ENCODE measurements at regions not wholly inside any gene's neighbourhood (a gene's known extent, or its start where the extent isn't known, plus 50 kb on each side); places are given as distances from the start of the nearest gene placed in this dataset.
"Not testable (repeated sequence)": the region's sequence is repeated elsewhere in the genome, so short reads cannot be mapped to it uniquely, and the experiment has no call there.

- Histone ChIP-seq H3K27ac (ENCODE audit: low read depth, low read length) (no peak overlapping the region), H3K9me3 (ENCODE audit: control insufficient read depth, insufficient read depth, low read length) (no peaks in the 10 kb centered on the region), H3K27me3 (ENCODE audit: control insufficient read depth, insufficient read depth, low read length) (no peaks in the 10 kb centered on the region), H3K4me3 (ENCODE audit: low read depth, low read length) (no peak overlapping the region)
- CTCF ChIA-PET = no interaction called here
- POLR2A ChIA-PET = no interaction called here
- DNase-seq (ENCODE audit: low read depth, low spot score) = no peak
- TF ChIP-seq CTCF (IDR thresholded peaks at IDR 0.05; ENCODE audit: low read depth, low read length) = no peak
Observed at GRCh38 chr20:39736434-39737327, 774.5 kb downstream of the DHX35 start.

GRCh38 chr20:39725513-39725912 is 763.4 kb downstream of the DHX35 start:
- H3K9me3 ChIP-seq (ENCODE audit: control insufficient read depth, insufficient read depth, low read length); POLR2A ChIA-PET; H3K4me3 ChIP-seq (ENCODE audit: low read depth, low read length); H3K27ac ChIP-seq (ENCODE audit: low read depth, low read length); H3K27me3 ChIP-seq (ENCODE audit: control insufficient read depth, insufficient read depth, low read length); CTCF ChIA-PET; DNase-seq (ENCODE audit: low read depth, low spot score): not testable (repeated sequence)

GRCh38 chr20:39719293-39719692 is 757.1 kb downstream of the DHX35 start:
- no peak overlapping the region for H3K27ac ChIP-seq (ENCODE audit: low read depth, low read length)
- no peak for DNase-seq (ENCODE audit: low read depth, low spot score)
- ChIA-PET POLR2A (no interaction called here), CTCF (no interaction called here)
- no peak for TF ChIP-seq CTCF (IDR thresholded peaks at IDR 0.05; ENCODE audit: low read depth, low read length)
- no peaks in the 10 kb centered on the region for H3K9me3 ChIP-seq (ENCODE audit: control insufficient read depth, insufficient read depth, low read length)
- no peaks in the 10 kb centered on the region for H3K27me3 ChIP-seq (ENCODE audit: control insufficient read depth, insufficient read depth, low read length)
- no peak overlapping the region for H3K4me3 ChIP-seq (ENCODE audit: low read depth, low read length)

GRCh38 chr20:39717936-39718335 is 755.8 kb downstream of the DHX35 start:
- no peaks in the 10 kb centered on the region for H3K9me3 ChIP-seq (ENCODE audit: control insufficient read depth, insufficient read depth, low read length)
- CTCF ChIA-PET = no interaction called here
- no peak for DNase-seq (ENCODE audit: low read depth, low spot score)
- POLR2A ChIA-PET = no interaction called here
- no peak overlapping the region for H3K27ac ChIP-seq (ENCODE audit: low read depth, low read length)
- no peak for TF ChIP-seq CTCF (IDR thresholded peaks at IDR 0.05; ENCODE audit: low read depth, low read length)
- no peak overlapping the region for H3K4me3 ChIP-seq (ENCODE audit: low read depth, low read length)
- H3K27me3 ChIP-seq (ENCODE audit: control insufficient read depth, insufficient read depth, low read length) = no peaks in the 10 kb centered on the region

- ChIA-PET CTCF (no interaction called here), POLR2A (no interaction called here)
- H3K9me3 ChIP-seq (ENCODE audit: control insufficient read depth, insufficient read depth, low read length) = no peaks in the 10 kb centered on the region
- no peak overlapping the region for H3K27ac ChIP-seq (ENCODE audit: low read depth, low read length)
- H3K4me3 ChIP-seq (ENCODE audit: low read depth, low read length) = no peak overlapping the region
- no peaks in the 10 kb centered on the region for H3K27me3 ChIP-seq (ENCODE audit: control insufficient read depth, insufficient read depth, low read length)
- TF ChIP-seq CTCF (IDR thresholded peaks at IDR 0.05; ENCODE audit: low read depth, low read length) = no peak
- DNase-seq (ENCODE audit: low read depth, low spot score) = no peak
Observed at GRCh38 chr20:39716796-39717341, 754.7 kb downstream of the DHX35 start.

Data from AG04450 (cell line).